8988T (cell line): ENCODE measurements at regions not wholly inside any gene's neighbourhood (a gene's known extent, or its start where the extent isn't known, plus 50 kb on each side); places are given as distances from the start of the nearest gene placed in this dataset.

Source experiments
- DNase-seq: peaks from one replicate; pipeline ENCODE4 v3.0.0; 2011

GRCh38 chr11:91947215-91947820, 277.3 kb upstream of the FAT3 start:
- no peak for DNase-seq

GRCh38 chr11:91946397-91946951, 278.1 kb upstream of the FAT3 start:
- DNase-seq = no peak

- DNase-seq = no peak
Measured at GRCh38 chr11:91935120-91935519, 289.5 kb upstream of the FAT3 start.

- no peak for DNase-seq
Measured at GRCh38 chr11:91932151-91932821, 292.3 kb upstream of the FAT3 start.

GRCh38 chr11:91927448-91927847, 297.2 kb upstream of the FAT3 start:
- DNase-seq = no peak

GRCh38 chr11:91926965-91927364, 297.7 kb upstream of the FAT3 start:
- no peak for DNase-seq

GRCh38 chr11:91922846-91923245, 301.8 kb upstream of the FAT3 start:
- no peak for DNase-seq

GRCh38 chr11:91921974-91922373, 302.6 kb upstream of the FAT3 start:
- no peak for DNase-seq

GRCh38 chr11:91913407-91913806, 311.2 kb upstream of the FAT3 start:
- no peak for DNase-seq

GRCh38 chr11:91912322-91912721, 312.3 kb upstream of the FAT3 start:
- DNase-seq = no peak

GRCh38 chr11:91906871-91907624, 317.6 kb upstream of the FAT3 start:
- DNase-seq = no peak

- DNase-seq = no peak
Measured at GRCh38 chr11:91904792-91905785, 319.5 kb upstream of the FAT3 start.

GRCh38 chr11:91902312-91902711, 322.3 kb upstream of the FAT3 start:
- no peak for DNase-seq

GRCh38 chr11:91880660-91881059, 344.0 kb upstream of the FAT3 start:
- no peak for DNase-seq

GRCh38 chr11:91876746-91877145, 347.9 kb upstream of the FAT3 start:
- DNase-seq = no peak

GRCh38 chr11:91872243-91872642, 352.4 kb upstream of the FAT3 start:
- no peak for DNase-seq

- no peak for DNase-seq
Measured at GRCh38 chr11:91871791-91872190, 352.8 kb upstream of the FAT3 start.

- no peak for DNase-seq
Measured at GRCh38 chr11:91871048-91871447, 353.6 kb upstream of the FAT3 start.

GRCh38 chr11:91869686-91870085, 354.9 kb upstream of the FAT3 start:
- no peak for DNase-seq

GRCh38 chr11:91866642-91867041, 358.0 kb upstream of the FAT3 start:
- no peak for DNase-seq

GRCh38 chr11:91860661-91861060, 364.0 kb upstream of the FAT3 start:
- no peak for DNase-seq

GRCh38 chr11:91859666-91860065, 365.0 kb upstream of the FAT3 start:
- no peak for DNase-seq

- DNase-seq = no peak
Measured at GRCh38 chr11:91857179-91857578, 367.4 kb upstream of the FAT3 start.
